ENCODE measurements at regions not wholly inside any gene's neighbourhood (a gene's known extent, or its start where the extent isn't known, plus 50 kb on each side); places are given as distances from the start of the nearest gene placed in this dataset.
A peak's percentile ranks its signal among the peaks of the same experiment; 100 is the strongest.

DNA sequence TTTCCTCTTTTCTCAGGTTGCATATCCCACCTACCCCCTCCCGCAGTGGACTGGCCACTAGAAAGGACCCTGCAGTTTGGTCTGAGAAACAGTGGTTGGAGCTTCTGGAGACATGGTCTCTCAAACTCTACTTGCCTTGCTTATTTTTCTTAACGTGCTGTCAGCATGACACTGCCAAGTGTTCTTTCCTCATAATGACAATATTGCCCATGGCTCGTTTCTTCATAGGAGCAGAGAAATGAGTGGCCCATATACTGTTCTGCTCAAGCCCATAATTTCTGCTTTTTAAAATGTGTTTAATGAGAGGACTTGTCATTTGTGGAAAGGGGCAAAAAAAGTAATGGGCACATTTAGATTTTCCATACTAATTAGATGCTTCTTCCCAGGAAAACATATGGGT lies 828.7 kb downstream of the BCL11A start:
- peak; percentile 9 to 59 (median 27) for DNase-seq

DNA sequence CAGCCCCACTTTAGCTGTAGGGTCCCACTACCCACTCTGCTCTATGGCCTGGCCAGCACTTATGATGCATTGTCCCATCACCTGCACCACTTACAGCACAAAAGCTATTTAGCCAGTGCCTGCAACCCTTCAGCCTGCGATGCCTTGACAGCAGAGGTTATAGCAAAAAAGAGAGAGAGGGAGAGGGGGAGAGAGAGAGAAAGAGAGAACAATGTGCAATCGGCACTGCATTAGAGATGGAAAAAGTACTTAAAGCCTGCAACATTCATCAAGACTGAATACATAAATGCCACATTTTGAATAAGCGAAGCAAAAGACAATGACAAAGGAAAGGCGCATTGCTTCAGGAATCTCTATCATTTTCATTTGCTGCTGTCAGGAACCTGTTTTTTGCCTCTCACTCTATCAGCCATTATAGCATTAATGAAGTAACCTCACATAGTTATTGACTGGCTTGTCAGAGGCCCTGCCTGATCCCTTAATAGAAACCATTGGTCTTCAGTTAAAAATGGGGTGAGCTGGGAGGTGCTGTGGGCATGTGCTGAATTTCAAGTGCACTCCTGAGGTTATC lies 833.1 kb downstream of the BCL11A start:
- DNase-seq: no peak

DNA sequence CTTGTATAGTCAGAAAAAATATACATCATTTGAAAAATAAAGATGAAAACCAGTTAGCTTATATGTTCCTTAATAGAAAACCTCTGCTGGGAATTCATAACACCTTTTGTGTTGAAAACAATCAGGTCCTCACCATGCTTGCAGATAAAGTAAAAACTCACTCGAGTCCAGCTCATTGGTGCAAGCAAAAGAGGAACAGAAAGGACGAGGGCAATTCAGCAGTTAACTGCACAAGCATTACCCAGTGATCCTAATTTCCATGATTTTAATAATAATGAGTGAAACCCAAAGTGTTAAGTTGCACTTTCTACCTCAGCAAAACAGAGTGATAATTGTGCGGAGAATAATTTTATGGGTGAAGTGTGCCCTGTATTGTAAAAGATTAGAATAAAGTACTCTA lies 839.9 kb downstream of the BCL11A start:
- no peak for DNase-seq

DNA sequence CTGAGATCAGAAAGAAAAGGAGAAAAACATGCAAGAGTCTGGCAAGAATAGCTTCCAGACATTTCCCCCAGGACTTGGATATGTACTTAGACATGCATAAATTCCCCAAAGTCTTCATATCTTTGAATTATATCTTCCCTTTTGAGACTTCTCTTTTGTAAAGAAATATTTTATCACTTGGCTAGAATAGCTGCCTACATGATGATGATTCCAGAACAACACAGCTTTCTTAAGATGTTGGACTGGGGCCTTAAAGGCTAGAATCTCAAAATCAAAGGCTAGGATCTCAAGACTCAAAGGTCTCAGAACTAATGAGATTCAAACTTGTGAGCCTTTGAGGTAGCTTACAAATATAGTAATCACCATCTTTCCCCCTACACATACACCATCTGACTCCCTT lies 842.3 kb downstream of the BCL11A start:
- DNase-seq: no peak

DNA sequence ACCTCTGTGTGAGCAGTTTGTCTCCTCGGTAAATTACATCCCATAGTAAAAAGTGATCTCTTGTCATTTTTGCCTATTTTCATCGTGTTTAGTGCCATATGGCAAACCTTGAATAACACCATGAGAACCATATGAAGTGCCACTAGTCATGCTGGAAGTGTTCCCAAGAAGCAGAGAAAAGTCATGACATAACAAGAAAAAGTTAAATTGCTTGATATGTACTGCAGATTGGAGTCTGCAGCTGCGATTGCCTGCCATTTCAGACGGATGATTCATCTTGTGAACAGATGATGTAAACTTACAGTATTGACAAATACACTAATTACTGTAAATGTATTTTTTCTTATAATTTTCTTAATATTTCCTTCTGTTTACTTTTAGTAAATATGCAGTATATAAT lies 846.7 kb downstream of the BCL11A start:
- DNase-seq: no peak

DNA sequence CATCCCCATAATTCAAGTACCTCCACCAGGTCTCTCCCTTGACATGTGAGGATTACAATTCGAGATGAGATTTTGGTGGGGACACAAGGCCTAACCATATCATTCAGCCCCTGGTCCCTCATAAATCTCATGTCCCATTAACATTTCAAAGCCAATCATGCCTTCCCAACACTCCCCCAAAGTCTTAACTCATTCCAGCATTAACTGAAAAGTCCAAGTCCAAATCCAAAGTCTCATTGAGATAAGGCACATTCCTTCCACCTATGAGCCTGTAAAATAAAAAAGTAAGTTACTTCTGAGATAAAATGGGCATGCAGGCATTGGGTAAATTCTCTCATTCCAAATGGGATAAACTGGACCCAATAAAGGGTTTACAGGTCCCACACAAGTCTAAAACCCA lies 849.7 kb downstream of the BCL11A start:
- DNase-seq: no peak

DNA sequence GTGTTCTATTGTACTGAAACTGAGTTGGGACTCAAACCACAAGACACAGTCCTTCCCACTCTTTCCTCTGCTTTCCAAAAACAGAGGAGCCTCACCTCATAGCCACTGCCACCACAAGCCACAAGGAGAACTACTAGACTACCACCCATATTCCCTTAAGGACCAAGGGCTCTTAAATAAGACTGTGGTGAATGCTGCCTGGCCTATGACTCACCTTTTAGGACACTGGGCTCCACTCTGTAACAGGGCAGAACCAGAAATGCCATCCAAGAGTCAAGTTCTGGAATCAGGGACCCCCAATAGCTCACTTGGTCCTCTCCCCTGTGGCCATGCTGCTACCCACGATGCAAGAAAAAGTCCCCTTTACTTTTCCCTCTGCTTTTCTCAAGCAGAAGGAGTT lies 851.4 kb downstream of the BCL11A start:
- no peak for DNase-seq

DNA sequence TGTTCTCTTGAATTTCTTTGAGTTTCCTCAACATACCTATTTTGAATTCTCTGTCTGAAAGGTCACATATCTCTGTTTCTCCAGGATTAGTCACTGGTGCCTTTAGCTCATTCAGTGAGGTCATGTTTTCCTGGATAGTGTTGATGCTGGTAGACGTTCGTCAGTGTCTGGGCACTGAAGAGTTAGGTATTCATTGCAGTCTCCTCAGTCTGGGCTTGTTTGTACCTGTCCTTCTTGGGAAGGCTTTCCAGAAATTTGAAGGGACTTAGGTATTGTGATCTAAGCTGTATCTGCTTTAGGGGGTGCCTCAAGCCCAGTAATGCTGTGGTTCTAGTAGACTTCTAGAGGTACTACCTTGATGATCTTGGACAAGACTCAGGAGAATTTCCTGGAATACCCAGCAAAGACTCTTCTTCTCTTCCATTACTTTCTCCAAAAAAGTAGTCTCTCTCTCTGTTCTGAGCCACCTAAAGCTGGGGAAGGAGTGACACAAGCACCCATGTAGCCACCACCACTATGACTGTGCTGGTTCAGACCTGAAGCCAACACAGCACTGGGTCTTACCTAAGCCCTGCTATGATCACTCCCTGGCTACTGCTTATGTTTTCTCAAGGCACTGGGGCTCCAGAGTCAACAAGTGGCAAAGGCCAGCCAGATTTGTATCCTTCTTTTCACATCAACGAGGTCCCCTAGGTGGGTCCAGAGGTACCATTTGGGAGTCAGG lies 852.0 kb downstream of the BCL11A start:
- no peak for DNase-seq

DNA sequence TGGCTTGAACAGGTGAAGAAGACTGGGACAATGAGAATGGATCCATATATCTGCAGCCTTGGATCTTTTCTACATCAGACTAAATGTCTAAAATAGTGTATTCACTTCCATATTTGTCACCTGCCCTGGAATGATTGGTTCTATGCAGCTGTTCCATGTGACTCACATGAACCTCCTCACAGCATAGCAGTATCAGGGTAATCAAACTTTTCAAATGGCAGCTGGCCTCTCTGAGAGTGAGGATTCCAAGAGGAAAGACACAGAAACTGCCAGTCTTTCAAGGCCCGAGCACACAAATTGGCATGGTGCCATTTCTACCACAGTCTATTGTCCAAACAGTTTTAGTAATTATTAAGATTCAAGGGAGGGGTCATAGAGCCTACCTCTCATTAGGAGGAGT lies 859.3 kb downstream of the BCL11A start:
- no peak for DNase-seq

DNA sequence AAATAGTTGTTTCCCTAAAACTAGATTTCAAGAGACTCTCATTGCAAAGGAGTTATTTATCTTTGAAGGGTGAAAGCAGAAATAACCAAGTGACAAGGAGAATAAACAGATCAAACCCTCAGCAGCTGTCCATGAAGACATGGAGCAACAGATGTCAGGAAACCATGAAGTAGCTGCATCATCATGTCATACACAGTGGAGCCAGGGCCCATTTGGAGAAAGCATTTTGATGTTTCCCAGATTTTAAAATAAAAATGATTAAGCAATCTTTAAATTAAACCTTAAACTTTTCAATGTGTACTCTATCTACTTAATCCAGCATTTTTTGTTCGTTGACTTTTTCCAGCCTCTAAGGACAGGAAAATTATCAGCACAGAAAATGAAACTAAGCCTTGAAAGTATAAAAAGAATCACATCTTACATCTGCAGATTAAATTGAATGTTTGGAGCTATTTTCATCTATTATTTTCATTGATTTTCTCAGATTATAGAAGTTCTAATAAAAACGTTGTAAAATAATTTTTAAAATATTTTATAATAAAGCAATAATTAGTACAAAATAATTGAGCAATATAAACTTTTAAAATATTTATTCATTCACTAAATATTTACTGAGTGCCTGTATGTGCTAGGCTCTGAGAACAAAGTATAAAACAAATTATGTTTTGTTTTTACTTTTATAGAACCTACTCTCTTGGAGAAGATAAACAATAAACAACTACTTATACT lies 860.1 kb downstream of the BCL11A start:
- DNase-seq: no peak

DNA sequence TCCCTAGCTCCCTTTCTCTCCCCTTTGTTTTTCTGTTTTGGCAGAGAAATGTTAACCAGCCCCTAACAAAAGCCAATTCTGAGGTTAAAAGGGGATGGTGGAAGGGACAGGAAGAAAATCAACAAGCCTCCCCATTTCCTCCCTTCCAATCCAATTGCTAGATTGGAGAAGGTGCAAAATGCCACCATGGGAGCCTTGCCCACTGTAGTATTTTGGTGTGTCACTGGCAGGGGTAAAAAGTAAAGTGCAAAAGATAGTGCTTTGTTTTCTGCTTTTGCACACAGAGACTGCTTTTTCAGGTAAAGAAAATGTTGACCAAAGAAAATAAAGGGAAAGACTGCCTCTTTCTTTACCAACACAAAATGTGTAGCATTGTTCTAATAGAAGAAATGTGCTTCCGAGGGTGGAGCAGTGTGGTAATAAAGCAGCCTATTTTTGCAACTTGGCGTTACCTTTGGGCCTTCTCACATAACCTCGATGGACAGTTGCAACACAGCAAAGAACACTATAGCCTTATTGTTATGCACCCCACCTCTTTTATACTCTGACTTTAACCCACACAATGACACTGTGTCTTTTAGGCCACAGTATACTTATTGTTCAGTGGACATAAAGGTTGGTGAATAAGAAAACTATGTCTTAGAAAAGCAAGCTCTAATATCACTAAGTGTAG lies 861.8 kb downstream of the BCL11A start:
- DNase-seq: no peak

DNA sequence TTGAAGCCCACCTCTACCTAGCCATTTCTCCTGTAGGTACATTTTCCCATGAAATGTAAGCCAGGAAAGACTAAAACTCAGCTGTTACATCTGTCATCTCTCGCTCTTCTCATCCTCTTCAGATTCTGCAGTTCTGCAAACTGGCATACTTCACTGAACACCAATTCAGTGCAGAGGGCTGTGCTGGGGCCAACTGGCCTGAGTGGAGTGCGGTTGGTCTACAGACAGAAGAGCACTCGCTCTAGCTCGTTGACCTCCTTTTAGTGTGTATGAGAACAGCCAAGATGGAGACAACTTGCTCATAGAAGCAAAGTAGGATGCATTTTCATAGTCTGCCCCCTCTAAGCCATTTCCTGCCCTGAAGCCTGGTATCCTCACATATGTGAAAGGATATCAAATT lies 862.6 kb downstream of the BCL11A start:
- no peak for DNase-seq

DNA sequence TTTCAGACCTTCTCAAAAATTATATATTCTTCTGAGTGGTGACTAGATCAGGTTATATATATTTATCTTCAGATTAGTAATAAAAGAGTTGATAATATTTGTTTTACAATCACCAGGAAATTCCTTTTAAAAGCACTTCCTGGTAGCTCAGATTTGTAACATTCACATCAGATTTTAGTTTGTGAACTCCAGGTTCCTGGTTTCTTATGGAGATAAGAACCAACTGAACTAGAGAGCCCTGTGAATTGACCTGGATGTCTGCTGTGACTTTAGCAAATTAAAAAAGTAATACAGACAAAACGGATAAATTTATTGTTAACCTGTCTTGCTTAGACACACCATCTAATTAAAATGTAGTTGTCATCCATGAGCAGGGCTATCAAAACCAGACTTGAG lies 868.7 kb downstream of the BCL11A start:
- no peak for DNase-seq

DNA sequence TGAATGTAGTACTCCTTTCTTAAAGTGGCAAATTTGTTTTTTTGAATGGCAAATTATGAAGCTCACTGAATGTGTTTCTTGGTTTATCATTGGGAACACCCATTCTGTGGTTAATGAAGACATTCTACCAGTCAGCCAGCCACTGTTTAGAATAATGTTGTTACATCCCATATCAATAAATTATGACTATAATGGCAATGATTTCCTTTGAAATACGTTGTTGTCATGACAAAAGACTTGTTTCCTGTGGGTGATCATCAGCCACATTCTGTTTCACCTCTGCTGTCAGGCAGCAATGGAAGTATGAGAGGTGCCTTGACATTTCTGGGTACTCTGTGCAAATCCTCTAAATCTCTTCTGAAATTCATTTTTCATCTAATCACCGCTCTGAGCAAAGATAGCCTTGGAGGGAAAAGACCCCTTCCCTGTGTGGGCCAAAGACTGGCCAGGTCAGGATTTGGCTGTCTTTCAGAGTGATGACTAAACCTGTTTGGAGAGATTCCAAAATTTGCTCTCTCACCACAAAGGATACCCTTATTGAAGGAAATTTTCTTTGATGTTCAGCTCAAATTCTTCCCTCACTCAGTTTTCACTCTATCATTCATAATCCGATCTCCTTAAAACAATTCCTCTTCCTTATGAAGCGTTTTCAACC lies 869.2 kb downstream of the BCL11A start:
- DNase-seq: no peak

DNA sequence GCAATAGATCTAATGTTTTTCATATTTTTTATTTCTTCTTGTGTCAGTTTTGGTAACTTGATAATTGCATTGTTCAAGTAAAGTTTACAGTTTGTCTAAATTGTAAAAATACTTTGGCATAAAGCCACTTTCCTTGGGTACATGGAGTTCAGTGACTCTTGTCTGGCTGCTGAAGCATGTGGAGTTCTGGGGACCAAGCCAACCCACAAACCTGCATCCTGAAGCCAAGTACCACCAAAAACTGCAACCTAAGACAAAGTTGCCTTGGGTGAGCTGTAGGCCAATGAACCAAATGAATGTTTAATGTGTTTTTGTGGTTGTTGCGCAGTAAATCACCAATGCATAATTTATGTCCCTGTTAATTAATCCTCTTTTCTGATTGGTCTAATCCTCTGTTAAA lies 872.6 kb downstream of the BCL11A start:
- no peak for DNase-seq

DNA sequence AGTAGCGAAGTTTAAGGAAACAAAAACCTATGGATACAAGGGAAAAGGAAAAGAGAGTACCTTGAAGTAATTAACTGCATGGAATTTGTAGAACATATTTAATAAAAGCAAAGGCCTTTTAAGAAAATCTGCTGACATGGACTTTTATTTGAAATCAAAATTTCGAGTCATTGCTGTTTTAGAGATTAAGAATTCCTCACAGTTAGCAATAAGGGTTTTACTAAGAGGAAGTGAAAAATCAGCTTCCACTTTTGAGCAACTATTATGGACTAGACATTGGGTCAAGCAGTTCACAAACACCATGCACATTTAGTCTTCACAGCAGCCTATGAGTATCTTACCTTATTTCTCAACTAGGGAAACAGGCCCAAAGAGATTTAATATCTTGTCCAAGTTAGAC lies 876.3 kb downstream of the BCL11A start:
- peak; percentile 18 to 75 (median 40) for DNase-seq

DNA sequence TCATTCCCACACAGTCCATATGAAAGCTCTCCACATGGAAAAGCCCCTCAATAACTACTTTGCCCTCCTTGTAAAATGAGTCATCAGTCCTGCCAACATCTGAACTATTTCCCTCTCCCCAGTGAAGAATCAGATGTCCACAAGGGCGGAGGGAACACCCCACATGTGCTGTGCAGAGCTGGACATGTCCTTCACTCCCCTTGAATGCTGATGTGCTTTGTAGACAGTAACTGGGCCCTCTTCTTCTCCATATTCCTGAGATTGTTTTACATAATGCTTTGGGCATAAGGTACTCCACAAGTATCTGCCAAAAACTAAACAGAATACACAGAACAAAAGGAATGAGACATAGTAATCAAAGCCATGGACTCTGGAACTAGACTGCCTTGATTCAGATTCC lies 879.4 kb downstream of the BCL11A start:
- DNase-seq: no peak

DNA sequence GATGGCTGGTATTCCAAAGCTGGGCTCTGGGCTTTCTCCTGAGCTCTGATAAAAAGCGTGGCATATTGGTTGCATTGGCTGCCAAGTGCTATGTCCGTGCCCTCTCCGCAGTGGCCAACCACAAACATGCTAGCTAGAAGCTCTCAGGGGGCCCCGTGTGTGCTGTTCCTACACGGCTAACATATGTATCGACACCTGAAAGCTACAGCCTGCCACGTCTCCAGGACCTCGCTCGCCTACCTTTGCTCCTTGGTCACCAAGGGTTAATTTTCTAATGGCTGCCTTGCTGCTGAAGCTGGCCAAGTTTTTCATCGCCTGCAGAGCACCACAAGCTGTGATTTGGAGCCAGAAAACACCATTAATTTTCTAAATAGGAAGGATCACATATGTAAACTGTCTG lies 888.4 kb downstream of the BCL11A start:
- DNase-seq: no peak

DNA sequence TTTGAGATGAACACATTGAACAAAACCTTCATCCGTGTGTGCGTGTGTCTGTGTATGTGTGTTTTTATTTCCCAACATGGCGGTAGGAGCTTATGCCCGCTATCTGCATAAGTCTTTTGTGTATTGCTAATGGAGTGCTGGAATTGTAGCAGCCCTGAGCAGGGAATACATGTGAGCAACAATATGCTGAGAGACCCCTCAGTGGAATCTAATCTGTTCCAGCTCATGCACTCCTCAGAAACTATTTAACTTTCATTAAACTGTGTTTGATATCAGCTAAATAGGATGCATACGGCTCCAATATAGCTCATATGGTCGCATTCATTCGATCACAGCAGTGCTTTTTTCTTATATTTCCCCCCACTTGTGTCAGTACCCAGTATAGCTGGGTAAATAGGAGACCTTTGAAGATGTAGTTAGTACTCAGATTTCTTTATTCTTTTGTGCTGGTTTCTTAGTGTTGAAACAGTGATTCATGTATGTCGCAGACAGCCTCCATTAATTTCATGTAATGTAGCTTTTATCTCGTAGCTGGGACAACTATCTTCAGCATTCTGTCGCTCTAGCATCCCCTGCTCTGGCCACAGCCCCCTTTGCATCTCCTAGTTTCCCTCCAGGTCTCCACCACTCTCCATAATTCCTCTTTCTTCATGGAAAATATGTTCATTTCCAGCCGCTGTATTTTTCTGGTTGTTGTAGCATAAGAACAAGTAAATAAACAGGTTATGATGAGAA lies 891.2 kb downstream of the BCL11A start:
- DNase-seq: no peak

DNA sequence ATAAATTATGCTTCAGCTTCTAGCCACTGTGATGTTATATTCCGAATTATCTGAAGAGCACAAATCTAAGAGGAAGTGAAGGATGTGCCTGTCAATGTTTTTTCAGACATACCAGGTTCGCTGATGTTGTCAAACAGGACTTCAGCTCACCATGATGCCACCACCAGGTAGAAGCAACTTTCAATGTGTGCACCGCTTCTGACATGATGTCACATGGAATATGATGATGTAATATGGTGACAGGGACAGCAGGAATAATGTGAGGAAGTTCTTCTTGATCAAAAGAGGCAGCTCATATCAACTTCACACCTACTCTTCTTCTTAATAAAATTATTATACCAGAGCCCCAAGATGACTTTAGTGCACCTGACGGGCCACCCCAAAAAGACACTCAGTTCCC lies 893.2 kb downstream of the BCL11A start:
- no peak for DNase-seq

DNA sequence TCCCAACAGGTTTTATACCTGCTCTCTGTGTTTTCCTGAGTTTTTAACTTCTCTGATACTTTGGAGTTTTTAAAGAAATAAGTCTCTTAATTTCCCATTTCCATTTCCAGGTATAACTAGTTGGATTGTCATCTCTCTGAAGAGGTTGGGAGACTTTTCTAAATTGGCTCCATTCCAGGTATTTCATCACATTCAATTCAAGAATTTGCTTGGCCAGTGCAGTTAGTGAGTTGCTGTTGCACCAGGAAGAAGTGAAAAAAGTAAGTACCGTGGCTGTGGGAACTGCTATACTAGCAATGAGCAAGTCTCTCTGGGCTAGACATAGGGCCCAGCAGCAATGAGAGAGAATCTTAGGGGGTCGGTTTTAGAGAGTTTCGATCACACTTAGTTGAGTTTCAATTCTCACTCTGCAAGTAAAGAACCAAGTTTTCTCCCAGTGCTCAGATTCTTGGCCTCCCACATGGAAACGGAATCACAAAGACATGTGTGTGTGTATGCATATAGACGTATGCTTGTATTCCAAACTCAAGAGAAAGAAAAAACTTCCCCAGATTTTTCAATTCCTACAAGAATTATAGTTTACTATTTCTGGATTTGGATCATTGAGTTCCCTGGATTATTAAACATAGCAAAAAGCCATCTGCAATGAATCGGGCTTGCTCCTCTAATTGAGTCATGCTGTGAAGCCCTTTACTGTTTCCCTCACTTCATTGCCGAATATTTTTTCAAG lies 894.4 kb downstream of the BCL11A start:
- DNase-seq: no peak

DNA sequence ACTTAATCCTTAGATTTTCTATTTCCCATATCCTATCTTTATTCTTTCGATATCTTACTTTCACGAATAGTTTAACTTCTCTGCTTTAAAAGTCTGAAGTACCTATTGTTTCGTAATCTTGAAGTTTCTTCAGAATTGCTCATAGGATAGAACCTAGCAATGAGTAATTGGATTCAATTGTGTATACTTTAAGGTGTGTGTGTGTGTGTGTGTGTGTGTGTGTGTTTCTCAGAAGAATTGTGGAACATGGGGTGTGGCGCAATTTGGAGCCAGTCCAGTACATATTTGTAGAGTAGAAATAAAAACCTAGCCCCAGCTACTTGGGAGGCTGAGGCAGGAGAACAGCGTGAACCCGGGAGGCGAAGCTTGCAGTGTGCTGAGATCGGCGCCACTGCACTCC lies 897.6 kb downstream of the BCL11A start:
- no peak for DNase-seq
